ENCODE measurements at regions not wholly inside any gene's neighbourhood (a gene's known extent, or its start where the extent isn't known, plus 50 kb on each side); places are given as distances from the start of the nearest gene placed in this dataset.

DNA sequence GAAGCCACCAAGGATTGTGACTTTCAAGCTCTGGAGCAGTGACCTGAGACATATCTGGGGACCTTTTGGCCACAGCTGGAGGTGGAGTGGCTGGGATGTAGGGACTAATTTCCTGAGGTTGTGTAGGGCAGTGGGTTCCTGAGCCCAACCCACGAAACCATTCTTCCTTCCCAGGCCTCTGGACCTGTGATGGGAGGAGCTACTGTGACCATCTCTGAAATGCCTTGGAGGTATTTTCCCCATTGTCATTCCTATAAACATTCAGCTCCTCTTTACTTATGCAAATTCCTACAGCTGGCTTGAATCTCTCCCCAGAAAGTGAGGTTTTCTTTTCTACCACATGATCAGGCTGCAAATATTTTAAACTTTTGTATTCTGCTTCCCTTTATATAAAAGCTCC, 172.6 kb downstream of the TUSC1 start:
- H3K27me3 Mint-ChIP-seq (ENCODE audit: insufficient read depth): no peaks in the 10 kb centered on the region
- H3K4me1 Mint-ChIP-seq: no peaks in the 10 kb centered on the region
- Histone ChIP-seq H3K9me3 (ENCODE audit: control insufficient read depth, low read length) (peaks cover 34% of the 10 kb centered on the region), H3K4me1 (ENCODE audit: control insufficient read depth, insufficient read depth, low read length) (no peaks in the 10 kb centered on the region), H3K36me3 (ENCODE audit: control insufficient read depth, insufficient read depth, low read length) (no peaks in the 10 kb centered on the region), H3K4me3 (ENCODE audit: low read length) (peak overlapping the region; percentile 24), H3K9ac (ENCODE audit: extremely low read depth, low read length, poor library complexity, severe bottlenecking) (no peak overlapping the region), H3K27ac (ENCODE audit: low read depth, low read length) (no peak overlapping the region), H3K27me3 (ENCODE audit: control insufficient read depth, insufficient read depth, low read length, poor library complexity, severe bottlenecking) (no peaks in the 10 kb centered on the region)
- H3K4me3 Mint-ChIP-seq: no peak overlapping the region
- H3K9me3 Mint-ChIP-seq: peaks cover 49% of the 10 kb centered on the region
- no peak for DNase-seq
- no peak overlapping the region for H3K27ac Mint-ChIP-seq
- TF ChIP-seq, protein P1, sequence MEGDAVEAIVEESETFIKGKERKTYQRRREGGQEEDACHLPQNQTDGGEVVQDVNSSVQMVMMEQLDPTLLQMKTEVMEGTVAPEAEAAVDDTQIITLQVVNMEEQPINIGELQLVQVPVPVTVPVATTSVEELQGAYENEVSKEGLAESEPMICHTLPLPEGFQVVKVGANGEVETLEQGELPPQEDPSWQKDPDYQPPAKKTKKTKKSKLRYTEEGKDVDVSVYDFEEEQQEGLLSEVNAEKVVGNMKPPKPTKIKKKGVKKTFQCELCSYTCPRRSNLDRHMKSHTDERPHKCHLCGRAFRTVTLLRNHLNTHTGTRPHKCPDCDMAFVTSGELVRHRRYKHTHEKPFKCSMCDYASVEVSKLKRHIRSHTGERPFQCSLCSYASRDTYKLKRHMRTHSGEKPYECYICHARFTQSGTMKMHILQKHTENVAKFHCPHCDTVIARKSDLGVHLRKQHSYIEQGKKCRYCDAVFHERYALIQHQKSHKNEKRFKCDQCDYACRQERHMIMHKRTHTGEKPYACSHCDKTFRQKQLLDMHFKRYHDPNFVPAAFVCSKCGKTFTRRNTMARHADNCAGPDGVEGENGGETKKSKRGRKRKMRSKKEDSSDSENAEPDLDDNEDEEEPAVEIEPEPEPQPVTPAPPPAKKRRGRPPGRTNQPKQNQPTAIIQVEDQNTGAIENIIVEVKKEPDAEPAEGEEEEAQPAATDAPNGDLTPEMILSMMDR (conservative IDR thresholded peaks at IDR 0.05): no peak
- 85% methylated on average over 1 of the region's 1 CpG; no CpG with 5 or more reads in 1 of the 2 experiments for WGBS, 2 experiments (ENCODE audit: insufficient coverage in 1 of 2, insufficient read length in 1 of 2)
- H3K36me3 Mint-ChIP-seq (ENCODE audit: low read depth): peaks cover 20% of the 10 kb centered on the region

DNA sequence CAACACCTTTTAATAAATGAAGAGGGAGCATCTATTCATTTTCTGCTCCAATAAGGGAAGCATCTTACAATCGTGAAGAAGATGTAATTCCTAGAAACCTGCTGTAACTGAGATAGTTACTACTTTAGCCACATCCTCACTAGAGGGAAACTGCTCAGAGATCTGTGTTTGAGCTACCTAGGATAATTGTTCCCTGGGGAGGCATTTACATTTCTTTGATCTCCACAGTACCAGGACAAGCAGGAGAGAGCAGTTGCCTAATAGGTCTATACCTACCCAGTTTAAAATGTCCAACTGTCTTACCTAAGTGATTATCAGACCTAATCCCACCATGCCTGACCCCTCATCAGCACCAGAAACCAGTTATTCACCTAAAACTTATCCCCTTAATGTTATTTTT, 196.9 kb downstream of the TUSC1 start:
- no peak overlapping the region for H3K9ac ChIP-seq (ENCODE audit: extremely low read depth, low read length, poor library complexity, severe bottlenecking)
- H3K27me3 ChIP-seq (ENCODE audit: control insufficient read depth, insufficient read depth, low read length, poor library complexity, severe bottlenecking): no peaks in the 10 kb centered on the region
- Mint-ChIP-seq H3K27me3 (ENCODE audit: insufficient read depth) (no peaks in the 10 kb centered on the region), H3K9me3 (no peaks in the 10 kb centered on the region), H3K4me3 (no peak overlapping the region), H3K36me3 (ENCODE audit: low read depth) (no peaks in the 10 kb centered on the region), H3K27ac (no peak overlapping the region), H3K4me1 (peaks cover 10% of the 10 kb centered on the region)
- no peak for DNase-seq
- H3K9me3 ChIP-seq (ENCODE audit: control insufficient read depth, low read length): no peaks in the 10 kb centered on the region
- H3K4me1 ChIP-seq (ENCODE audit: control insufficient read depth, insufficient read depth, low read length): no peaks in the 10 kb centered on the region
- no peak overlapping the region for H3K4me3 ChIP-seq (ENCODE audit: low read length)
- WGBS, 2 experiments (ENCODE audit: insufficient coverage in 1 of 2, insufficient read length in 1 of 2): 78% methylated on average over 1 of the region's 1 CpG; no CpG with 5 or more reads in 1 of the 2 experiments
- TF ChIP-seq, protein P1 (conservative IDR thresholded peaks at IDR 0.05): no peak
- no peaks in the 10 kb centered on the region for H3K36me3 ChIP-seq (ENCODE audit: control insufficient read depth, insufficient read depth, low read length)
- no peak overlapping the region for H3K27ac ChIP-seq (ENCODE audit: low read depth, low read length)

DNA sequence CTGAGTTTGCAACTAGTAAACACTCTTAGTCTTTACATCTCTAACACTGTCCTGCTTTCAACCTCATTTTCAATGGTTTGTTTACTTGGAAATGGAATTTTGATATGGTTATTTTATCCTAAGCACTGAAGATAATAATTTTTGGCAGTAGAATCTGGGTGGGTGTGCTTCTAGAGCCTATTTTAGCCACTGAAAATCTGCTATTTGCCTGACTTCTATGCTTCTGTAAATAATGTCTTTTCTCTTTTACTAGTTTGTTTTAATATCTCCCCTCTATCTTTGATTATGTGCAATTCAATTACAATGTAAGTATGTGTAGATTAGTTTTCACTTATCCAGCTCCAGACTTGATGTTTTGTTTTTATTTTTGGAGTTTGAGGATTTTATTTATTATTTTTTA, 197.5 kb downstream of the TUSC1 start:
- Mint-ChIP-seq H3K9me3 (no peaks in the 10 kb centered on the region), H3K27me3 (ENCODE audit: insufficient read depth) (no peaks in the 10 kb centered on the region), H3K27ac (no peak overlapping the region), H3K4me3 (no peak overlapping the region), H3K4me1 (peaks cover 10% of the 10 kb centered on the region), H3K36me3 (ENCODE audit: low read depth) (no peaks in the 10 kb centered on the region)
- no peaks in the 10 kb centered on the region for H3K4me1 ChIP-seq (ENCODE audit: control insufficient read depth, insufficient read depth, low read length)
- no peaks in the 10 kb centered on the region for H3K27me3 ChIP-seq (ENCODE audit: control insufficient read depth, insufficient read depth, low read length, poor library complexity, severe bottlenecking)
- no peaks in the 10 kb centered on the region for H3K36me3 ChIP-seq (ENCODE audit: control insufficient read depth, insufficient read depth, low read length)
- H3K9ac ChIP-seq (ENCODE audit: extremely low read depth, low read length, poor library complexity, severe bottlenecking): no peak overlapping the region
- H3K27ac ChIP-seq (ENCODE audit: low read depth, low read length): no peak overlapping the region
- H3K9me3 ChIP-seq (ENCODE audit: control insufficient read depth, low read length): no peaks in the 10 kb centered on the region
- H3K4me3 ChIP-seq (ENCODE audit: low read length): no peak overlapping the region
- TF ChIP-seq, protein P1 (conservative IDR thresholded peaks at IDR 0.05): no peak
- no peak for DNase-seq
